ENCODE measurements at regions not wholly inside any gene's neighbourhood (a gene's known extent, or its start where the extent isn't known, plus 50 kb on each side); places are given as distances from the start of the nearest gene placed in this dataset.

GRCh38 chr11:122334546-122335339 is 218.7 kb upstream of the BLID start:
- no peak for DNase-seq (ENCODE audit: low read depth)
- TF ChIP-seq, protein P1, sequence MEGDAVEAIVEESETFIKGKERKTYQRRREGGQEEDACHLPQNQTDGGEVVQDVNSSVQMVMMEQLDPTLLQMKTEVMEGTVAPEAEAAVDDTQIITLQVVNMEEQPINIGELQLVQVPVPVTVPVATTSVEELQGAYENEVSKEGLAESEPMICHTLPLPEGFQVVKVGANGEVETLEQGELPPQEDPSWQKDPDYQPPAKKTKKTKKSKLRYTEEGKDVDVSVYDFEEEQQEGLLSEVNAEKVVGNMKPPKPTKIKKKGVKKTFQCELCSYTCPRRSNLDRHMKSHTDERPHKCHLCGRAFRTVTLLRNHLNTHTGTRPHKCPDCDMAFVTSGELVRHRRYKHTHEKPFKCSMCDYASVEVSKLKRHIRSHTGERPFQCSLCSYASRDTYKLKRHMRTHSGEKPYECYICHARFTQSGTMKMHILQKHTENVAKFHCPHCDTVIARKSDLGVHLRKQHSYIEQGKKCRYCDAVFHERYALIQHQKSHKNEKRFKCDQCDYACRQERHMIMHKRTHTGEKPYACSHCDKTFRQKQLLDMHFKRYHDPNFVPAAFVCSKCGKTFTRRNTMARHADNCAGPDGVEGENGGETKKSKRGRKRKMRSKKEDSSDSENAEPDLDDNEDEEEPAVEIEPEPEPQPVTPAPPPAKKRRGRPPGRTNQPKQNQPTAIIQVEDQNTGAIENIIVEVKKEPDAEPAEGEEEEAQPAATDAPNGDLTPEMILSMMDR (IDR thresholded peaks at IDR 0.05; ENCODE audit: low read length, missing control alignments), result no peak
- H3K4me3 ChIP-seq (replicated peaks; ENCODE audit: low read depth, low read length), result no peak overlapping the region

- TF ChIP-seq, protein P1 (IDR thresholded peaks at IDR 0.05; ENCODE audit: low read length, missing control alignments), result no peak
- no peak overlapping the region for H3K4me3 ChIP-seq (replicated peaks; ENCODE audit: low read depth, low read length)
- no peak for DNase-seq (ENCODE audit: low read depth)
Measured at GRCh38 chr11:122333467-122333866, 217.5 kb upstream of the BLID start.

DNA sequence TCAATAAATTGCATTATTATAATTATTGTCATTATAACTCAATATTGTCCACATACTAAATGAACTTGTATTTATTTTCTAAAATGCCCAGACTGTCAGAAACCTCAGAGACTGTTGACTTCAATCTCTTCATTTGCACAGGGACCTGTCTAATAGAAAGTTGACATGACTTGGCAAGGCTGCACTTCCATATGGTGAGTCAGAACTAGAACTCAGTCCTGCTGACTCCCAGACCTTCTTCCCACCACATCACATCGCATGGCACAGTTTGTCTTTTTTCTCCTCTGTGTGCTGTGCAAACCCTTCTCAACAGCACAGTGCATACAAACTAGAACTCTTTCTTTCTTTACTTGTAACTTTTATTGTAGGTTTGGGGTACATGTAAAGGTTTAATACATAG is 215.1 kb upstream of the BLID start:
- H3K4me3 ChIP-seq (replicated peaks; ENCODE audit: low read depth, low read length), result no peak overlapping the region
- TF ChIP-seq, protein P1 (IDR thresholded peaks at IDR 0.05; ENCODE audit: low read length, missing control alignments), result no peak
- DNase-seq (ENCODE audit: low read depth), result no peak

GRCh38 chr11:122330279-122330965 is 214.4 kb upstream of the BLID start:
- DNase-seq (ENCODE audit: low read depth), result no peak
- no peak overlapping the region for H3K4me3 ChIP-seq (replicated peaks; ENCODE audit: low read depth, low read length)
- TF ChIP-seq, protein P1 (IDR thresholded peaks at IDR 0.05; ENCODE audit: low read length, missing control alignments), result no peak

- no peak overlapping the region for H3K4me3 ChIP-seq (replicated peaks; ENCODE audit: low read depth, low read length)
- DNase-seq (ENCODE audit: low read depth), result no peak
- TF ChIP-seq, protein P1 (IDR thresholded peaks at IDR 0.05; ENCODE audit: low read length, missing control alignments), result no peak
Measured at GRCh38 chr11:122327528-122327927, 211.5 kb upstream of the BLID start.

GRCh38 chr11:122323754-122324421 is 207.9 kb upstream of the BLID start:
- no peak overlapping the region for H3K4me3 ChIP-seq (replicated peaks; ENCODE audit: low read depth, low read length)
- DNase-seq (ENCODE audit: low read depth), result no peak
- TF ChIP-seq, protein P1 (IDR thresholded peaks at IDR 0.05; ENCODE audit: low read length, missing control alignments), result no peak

Measured in fibroblast of pulmonary artery (primary cell).